ENCODE measurements at regions not wholly inside any gene's neighbourhood (a gene's known extent, or its start where the extent isn't known, plus 50 kb on each side); places are given as distances from the start of the nearest gene placed in this dataset.
"Not testable (repeated sequence)": the region's sequence is repeated elsewhere in the genome, so short reads cannot be mapped to it uniquely, and the experiment has no call there.

DNA sequence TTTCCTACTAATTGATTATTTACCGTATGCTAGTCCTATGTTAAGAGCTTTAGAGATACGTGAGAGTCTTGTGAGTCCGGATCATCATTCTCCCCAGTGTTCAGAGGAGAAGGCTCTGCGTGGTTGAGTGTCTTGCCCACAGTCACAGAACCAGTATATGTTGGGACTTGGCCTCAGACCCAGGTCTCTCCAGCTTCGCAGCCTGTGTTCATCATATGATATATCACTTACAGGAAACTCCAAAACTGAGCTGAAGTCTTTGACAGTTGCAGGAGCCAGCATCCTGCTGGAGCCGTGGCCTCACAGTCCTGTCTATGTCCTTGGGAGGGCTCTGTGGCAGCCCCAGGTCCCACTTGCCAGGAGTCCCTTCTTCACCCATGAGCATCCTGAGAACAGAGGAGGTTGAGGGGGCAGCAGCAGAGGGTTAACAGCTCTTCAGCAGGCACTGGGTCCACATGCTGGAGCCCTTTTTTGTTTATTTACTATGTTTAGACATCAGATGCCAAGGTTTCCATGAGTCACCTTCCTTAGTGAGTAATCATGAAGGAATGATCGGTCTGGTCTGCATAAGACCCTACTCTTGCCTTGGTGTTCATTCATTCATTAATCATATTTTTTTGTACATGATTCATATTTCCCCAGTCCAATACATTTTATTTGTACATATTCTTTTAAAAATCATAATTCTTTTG is 230.6 kb downstream of the SPATA31A7 start:
- H3K27me3 ChIP-seq (ENCODE audit: control insufficient read depth, insufficient read depth, low read length, poor library complexity, severe bottlenecking); H3K36me3 ChIP-seq (ENCODE audit: control insufficient read depth, insufficient read depth, low read length); H3K27ac ChIP-seq (ENCODE audit: insufficient read depth, low read depth, low read length, poor library complexity, severe bottlenecking); H3K4me1 ChIP-seq (ENCODE audit: control insufficient read depth, insufficient read depth, low read length); H3K9me3 ChIP-seq (ENCODE audit: control insufficient read depth, low read length); H3K4me3 ChIP-seq (ENCODE audit: insufficient read depth, low read depth, low read length): not testable (repeated sequence)
- no CpG with 5 or more reads among the region's 7 CpGs for WGBS, 2 experiments

DNA sequence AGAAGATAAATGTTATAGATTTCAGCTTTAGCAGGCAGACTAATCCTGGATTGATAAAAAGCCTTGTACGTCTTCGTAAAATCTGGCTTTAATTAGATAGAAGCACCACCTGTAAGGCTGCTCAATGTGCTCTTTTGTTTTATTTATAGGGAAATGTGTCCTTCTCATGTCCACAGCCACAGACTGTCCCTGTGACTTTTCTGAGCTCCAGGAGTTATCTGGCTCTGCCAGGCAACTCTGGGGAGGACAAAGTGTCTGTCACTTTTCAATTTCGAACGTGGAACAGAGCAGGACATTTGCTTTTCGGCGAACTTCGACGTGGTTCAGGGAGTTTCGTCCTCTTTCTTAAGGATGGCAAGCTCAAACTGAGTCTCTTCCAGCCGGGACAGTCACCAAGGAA is 257.4 kb downstream of the SPATA31A7 start:
- not testable (repeated sequence) for H3K4me1 ChIP-seq (ENCODE audit: control insufficient read depth, insufficient read depth, low read length); H3K36me3 ChIP-seq (ENCODE audit: control insufficient read depth, insufficient read depth, low read length); H3K4me3 ChIP-seq (ENCODE audit: insufficient read depth, low read depth, low read length); H3K9me3 ChIP-seq (ENCODE audit: control insufficient read depth, low read length); H3K27me3 ChIP-seq (ENCODE audit: control insufficient read depth, insufficient read depth, low read length, poor library complexity, severe bottlenecking); H3K27ac ChIP-seq (ENCODE audit: insufficient read depth, low read depth, low read length, poor library complexity, severe bottlenecking)
- no CpG with 5 or more reads among the region's 10 CpGs for WGBS, 2 experiments

DNA sequence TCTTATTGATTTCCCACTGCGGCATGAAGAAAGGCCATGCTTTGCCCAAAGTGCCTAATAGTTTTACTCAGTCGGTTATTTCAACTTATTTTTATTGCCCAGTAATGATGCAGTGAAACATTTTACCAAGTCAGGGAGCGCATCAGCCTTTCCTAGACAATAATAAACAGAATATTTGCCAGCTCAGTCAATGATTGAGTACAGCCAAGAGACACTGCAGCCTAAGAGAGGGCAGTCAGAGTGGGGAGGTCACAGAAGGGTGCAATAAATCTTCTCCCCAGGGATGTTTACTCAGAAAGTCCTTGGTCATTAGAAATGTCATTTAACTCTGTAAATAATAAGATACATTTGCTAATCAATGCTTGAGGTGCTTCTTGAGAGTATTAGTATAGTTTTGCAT is 271.0 kb downstream of the SPATA31A7 start:
- no CpG with 5 or more reads among the region's 3 CpGs for WGBS, 2 experiments
- not testable (repeated sequence) for H3K27ac ChIP-seq (ENCODE audit: insufficient read depth, low read depth, low read length, poor library complexity, severe bottlenecking)

More for the DNA sequence above, 271.0 kb downstream of the SPATA31A7 start:
- not testable (repeated sequence) for H3K4me1 ChIP-seq (ENCODE audit: control insufficient read depth, insufficient read depth, low read length); H3K36me3 ChIP-seq (ENCODE audit: control insufficient read depth, insufficient read depth, low read length); H3K9me3 ChIP-seq (ENCODE audit: control insufficient read depth, low read length); H3K4me3 ChIP-seq (ENCODE audit: insufficient read depth, low read depth, low read length); H3K27me3 ChIP-seq (ENCODE audit: control insufficient read depth, insufficient read depth, low read length, poor library complexity, severe bottlenecking)

All from ectodermal cell (in vitro differentiated cells).